G401 (cell line): ENCODE measurements at regions not wholly inside any gene's neighbourhood (a gene's known extent, or its start where the extent isn't known, plus 50 kb on each side); places are given as distances from the start of the nearest gene placed in this dataset.
"Not testable (repeated sequence)": the region's sequence is repeated elsewhere in the genome, so short reads cannot be mapped to it uniquely, and the experiment has no call there.

Experiments
- DNase-seq: peaks from one replicate; pipeline ENCODE4 v3.0.0-alpha.2; 2015; ENCODE audit warnings: low spot score
- in situ Hi-C: cut with HindIII; loops from 2 replicates; pipeline ENCODE4 v1.10.0; 2016; ENCODE audit warnings: low sequenced_read_pairs, mixed read lengths

GRCh38 chr1:188825471-188825870 is 1652.2 kb downstream of the BRINP3 start:
- in situ Hi-C loops: no loop called here
- no peak for DNase-seq

- DNase-seq: no peak
- in situ Hi-C loops: no loop called here
Observed at GRCh38 chr1:188826800-188827199, 1650.9 kb downstream of the BRINP3 start.

- DNase-seq: no peak
- in situ Hi-C loops: no loop called here
Observed at GRCh38 chr1:188827400-188827799, 1650.3 kb downstream of the BRINP3 start.

GRCh38 chr1:188841111-188841696 is 1636.5 kb downstream of the BRINP3 start:
- in situ Hi-C loops, DNase-seq: not testable (repeated sequence)

- in situ Hi-C loops: no loop called here
- no peak for DNase-seq
Observed at GRCh38 chr1:188846468-188846867, 1631.2 kb downstream of the BRINP3 start.

- in situ Hi-C loops: no loop called here
- DNase-seq: no peak
Observed at GRCh38 chr1:188857526-188858087, 1620.1 kb downstream of the BRINP3 start.

GRCh38 chr1:188867614-188868013 is 1610.0 kb downstream of the BRINP3 start:
- in situ Hi-C loops: no loop called here
- DNase-seq: no peak

GRCh38 chr1:188871164-188871563 is 1606.5 kb downstream of the BRINP3 start:
- in situ Hi-C loops: no loop called here
- no peak for DNase-seq

GRCh38 chr1:188872376-188872775 is 1605.3 kb downstream of the BRINP3 start:
- no peak for DNase-seq
- in situ Hi-C loops: no loop called here

GRCh38 chr1:188877668-188878067 is 1600.0 kb downstream of the BRINP3 start:
- in situ Hi-C loops: no loop called here
- DNase-seq: no peak

- in situ Hi-C loops: no loop called here
Observed at GRCh38 chr1:188888386-188888785, 1589.3 kb downstream of the BRINP3 start.

GRCh38 chr1:188889166-188889565 is 1588.5 kb downstream of the BRINP3 start:
- in situ Hi-C loops: no loop called here
- DNase-seq: no peak

More at GRCh38 chr1:188888386-188888785, 1589.3 kb downstream of the BRINP3 start:
- no peak for DNase-seq

GRCh38 chr1:188891958-188892357 is 1585.7 kb downstream of the BRINP3 start:
- in situ Hi-C loops: no loop called here
- no peak for DNase-seq

- in situ Hi-C loops: no loop called here
Observed at GRCh38 chr1:188895611-188896010, 1582.1 kb downstream of the BRINP3 start.

GRCh38 chr1:188903241-188903640 is 1574.4 kb downstream of the BRINP3 start:
- in situ Hi-C loops: no loop called here
- DNase-seq: no peak

More at GRCh38 chr1:188895611-188896010, 1582.1 kb downstream of the BRINP3 start:
- DNase-seq: no peak

GRCh38 chr1:188904201-188904600 is 1573.5 kb downstream of the BRINP3 start:
- no peak for DNase-seq
- in situ Hi-C loops: no loop called here

GRCh38 chr1:188906921-188907641 is 1570.6 kb downstream of the BRINP3 start:
- in situ Hi-C loops: no loop called here
- DNase-seq: no peak

GRCh38 chr1:188930382-188930781 is 1547.3 kb downstream of the BRINP3 start:
- in situ Hi-C loops: no loop called here

GRCh38 chr1:188931506-188931905 is 1546.2 kb downstream of the BRINP3 start:
- in situ Hi-C loops: no loop called here
- DNase-seq: no peak

More at GRCh38 chr1:188930382-188930781, 1547.3 kb downstream of the BRINP3 start:
- no peak for DNase-seq

GRCh38 chr1:188937965-188938551 is 1539.6 kb downstream of the BRINP3 start:
- in situ Hi-C loops: no loop called here
- no peak for DNase-seq
